IMR-90 (cell line): ENCODE measurements at regions not wholly inside any gene's neighbourhood (a gene's known extent, or its start where the extent isn't known, plus 50 kb on each side); places are given as distances from the start of the nearest gene placed in this dataset.

ENCODE experiments used
- ATAC-seq: fragments of 200-7000 bp; cut with Tn5 transposase; 2 replicates; pipeline ENCODE4 v1.9.1; 2020; ENCODE audit warnings: low read depth, mild to moderate bottlenecking, moderate library complexity
- BruUV-seq: library from RNA; stranded (reverse); fragments of 400-500 nt; replicated peaks from 2 replicates; lab custom pipeline; 2021; lab: Mats Ljungman, UMichigan
- CTCF ChIA-PET: fragments of 300-600 bp; formaldehyde crosslinking; extraction: SDS; loops from one replicate; lab custom pipeline; 2021; ENCODE audit warnings: antibody characterized with exemption; lab: Yijun Ruan, JAX
- POLR2A ChIA-PET: fragments of 300-600 bp; sonication (Branson Sonifier 250); formaldehyde crosslinking; loops from one replicate; lab custom pipeline; 2022; ENCODE audit warnings: antibody characterized with exemption; ENCODE audit not compliant: unreplicated experiment; lab: Charles Lee
- DNase-seq: peaks from one replicate; pipeline ENCODE4 v3.0.0; 2013
- H2AFZ ChIP-seq: replicated peaks from 2 replicates; pipeline ENCODE3; 2013; ENCODE audit warnings: low read length, mild to moderate bottlenecking; ENCODE audit not compliant: poor library complexity
- H2AK5ac ChIP-seq: 2 replicates; pipeline ENCODE4 v1.6.1; 2013; ENCODE audit warnings: low read depth, low read length, inconsistent platforms
- H2AK9ac ChIP-seq: replicated peaks from 2 replicates; pipeline ENCODE3; 2013; ENCODE audit warnings: mild to moderate bottlenecking, low read depth, low read length, moderate library complexity; ENCODE audit not compliant: poor library complexity
- H2BK120ac ChIP-seq: 2 replicates; pipeline ENCODE4 v1.6.1; 2013; ENCODE audit warnings: low read depth, low read length, inconsistent platforms
- H2BK15ac ChIP-seq: 3 replicates; pipeline ENCODE4 v1.6.1; 2013; ENCODE audit warnings: low read depth, low read length, inconsistent platforms
- H2BK20ac ChIP-seq: 2 replicates; pipeline ENCODE4 v1.6.1; 2013; ENCODE audit warnings: low read depth, mild to moderate bottlenecking, inconsistent platforms, low read length, moderate library complexity
- H2BK5ac ChIP-seq: 2 replicates; pipeline ENCODE4 v1.6.1; 2013; ENCODE audit warnings: mild to moderate bottlenecking, low read depth, low read length, inconsistent platforms; ENCODE audit not compliant: poor library complexity, severe bottlenecking
- H3K14ac ChIP-seq: replicated peaks from 2 replicates; pipeline ENCODE4 v1.6.1; 2013; ENCODE audit warnings: low read depth, low read length, inconsistent platforms
- H3K18ac ChIP-seq: 2 replicates; pipeline ENCODE4 v1.6.1; 2013; ENCODE audit warnings: low read depth, low read length, control low read depth
- H3K23ac ChIP-seq: 2 replicates; pipeline ENCODE4 v1.6.1; 2013; ENCODE audit warnings: low read depth, low read length, inconsistent platforms
- H3K27ac ChIP-seq: 2 replicates; pipeline ENCODE4 v1.5.1; 2013; ENCODE audit warnings: mild to moderate bottlenecking, control low read depth, low read length; ENCODE audit not compliant: insufficient read depth
- H3K27me3 ChIP-seq: 2 replicates; pipeline ENCODE4 v1.6.1; 2013; ENCODE audit warnings: low read length; ENCODE audit not compliant: control insufficient read depth, insufficient read depth
- H3K36me3 ChIP-seq: 2 replicates; pipeline ENCODE4 v1.6.1; 2013; ENCODE audit warnings: low read length, mixed read lengths; ENCODE audit not compliant: control insufficient read depth, insufficient read depth
- H3K4ac ChIP-seq: 2 replicates; pipeline ENCODE4 v1.6.1; 2013; ENCODE audit warnings: low read depth, low read length, inconsistent platforms
- H3K4me1 ChIP-seq: 2 replicates; pipeline ENCODE4 v1.6.1; 2013; ENCODE audit warnings: low read length, mixed read lengths; ENCODE audit not compliant: control insufficient read depth, insufficient read depth
- H3K4me2 ChIP-seq: 2 replicates; pipeline ENCODE4 v1.6.1; 2013; ENCODE audit warnings: low read depth, mild to moderate bottlenecking, control low read depth, low read length, moderate library complexity
- H3K4me3 ChIP-seq: 2 replicates; pipeline ENCODE4 v1.5.1; 2013; ENCODE audit warnings: low read depth, mild to moderate bottlenecking, control low read depth, low read length, moderate library complexity; ENCODE audit not compliant: insufficient read depth
- H3K56ac ChIP-seq: 2 replicates; pipeline ENCODE4 v1.6.1; 2013; ENCODE audit warnings: low read length, inconsistent platforms; ENCODE audit not compliant: insufficient read depth; ENCODE audit errors: extremely low read depth
- H3K79me1 ChIP-seq, 2 experiments: 2 replicates each; pipeline ENCODE4 v1.6.1; 2013; ENCODE audit warnings: low read length in 2 of 2, inconsistent platforms in 1 of 2, low read depth in 1 of 2
- H3K9ac ChIP-seq: 2 replicates; pipeline ENCODE4 v1.6.1; 2013; ENCODE audit warnings: low read depth, low read length, control low read depth
- H3K9me1 ChIP-seq: 2 replicates; pipeline ENCODE4 v1.6.1; 2013; ENCODE audit warnings: low read length, inconsistent platforms; ENCODE audit not compliant: insufficient read depth
- H3K9me3 ChIP-seq: 2 replicates; pipeline ENCODE4 v1.6.1; 2013; ENCODE audit warnings: low read length; ENCODE audit not compliant: control insufficient read depth, insufficient read depth
- H4K20me1 ChIP-seq: 2 replicates; pipeline ENCODE4 v1.6.1; 2013; ENCODE audit warnings: low read length, inconsistent platforms; ENCODE audit not compliant: insufficient read depth
- H4K5ac ChIP-seq: 2 replicates; pipeline ENCODE4 v1.6.1; 2013; ENCODE audit warnings: mild to moderate bottlenecking, low read depth, low read length, control low read depth
- H4K8ac ChIP-seq, 2 experiments: 2 replicates each; pipeline ENCODE4 v1.6.1; 2013; ENCODE audit warnings: low read depth in 2 of 2, low read length in 2 of 2, control low read depth in 1 of 2, inconsistent platforms in 1 of 2
- H4K91ac ChIP-seq: 2 replicates; pipeline ENCODE4 v1.6.1; 2013; ENCODE audit warnings: low read depth, low read length, inconsistent platforms; ENCODE audit not compliant: insufficient read depth
- FOS ChIP-seq: fragments of 150-350 bp; IDR thresholded peaks from 2 replicates; pipeline ENCODE4 v1.6.1; 2016; ENCODE audit warnings: low read depth, low read length
- MAZ ChIP-seq: IDR thresholded peaks from 2 replicates; pipeline ENCODE4 v1.6.1; 2012; ENCODE audit warnings: low read depth, mild to moderate bottlenecking, low read length, improper control_type of control experiment, moderate library complexity, borderline replicate concordance
- POLR2A ChIP-seq: IDR thresholded peaks from 2 replicates; pipeline ENCODE4 v1.6.1; 2012; ENCODE audit warnings: mild to moderate bottlenecking, low read depth, low read length
- SMC3 ChIP-seq: fragments of 150-350 bp; IDR thresholded peaks from 2 replicates; pipeline ENCODE4 v1.6.1; 2016; ENCODE audit warnings: low read depth, mild to moderate bottlenecking, antibody characterized with exemption, low read length, moderate library complexity
- WGBS, 2 experiments: methylation state at CpG; one replicate each; pipeline versions ENCODE4 v1.1.5 to v1.1.7; 2013; ENCODE audit warnings: missing lambda C conversion rate in 2 of 2; ENCODE audit not compliant: insufficient read length in 1 of 2; ENCODE audit errors: extremely low coverage in 2 of 2; 5-methylcytosine and 5-hydroxymethylcytosine counted together
- dilution Hi-C: fragments of 300-500 bp; cut with HindIII; formaldehyde crosslinking; loops from one replicate; pipeline ENCODE4 v1.14.3; 2018; ENCODE audit warnings: low sequenced_read_pairs; ENCODE audit not compliant: unreplicated experiment
- in situ Hi-C: fragments of 300-500 bp; cut with MboI; formaldehyde crosslinking; loops from 3 replicates; pipeline ENCODE4 v1.14.3; 2019; ENCODE audit warnings: low sequenced_read_pairs, inconsistent platforms, mixed read lengths
- intact Hi-C: fragments of 100-400 bp; cut with micrococcal nuclease; formaldehyde crosslinking; loops from 2 replicates; pipeline ENCODE4 v1.10.0; 2022
- TF ChIP-seq, protein P1 (sequence below): fragments of 150-350 bp; IDR thresholded peaks from 2 replicates; pipeline ENCODE4 v1.6.1; 2016; ENCODE audit warnings: low read depth, mild to moderate bottlenecking, low read length, moderate library complexity, borderline replicate concordance

DNA sequence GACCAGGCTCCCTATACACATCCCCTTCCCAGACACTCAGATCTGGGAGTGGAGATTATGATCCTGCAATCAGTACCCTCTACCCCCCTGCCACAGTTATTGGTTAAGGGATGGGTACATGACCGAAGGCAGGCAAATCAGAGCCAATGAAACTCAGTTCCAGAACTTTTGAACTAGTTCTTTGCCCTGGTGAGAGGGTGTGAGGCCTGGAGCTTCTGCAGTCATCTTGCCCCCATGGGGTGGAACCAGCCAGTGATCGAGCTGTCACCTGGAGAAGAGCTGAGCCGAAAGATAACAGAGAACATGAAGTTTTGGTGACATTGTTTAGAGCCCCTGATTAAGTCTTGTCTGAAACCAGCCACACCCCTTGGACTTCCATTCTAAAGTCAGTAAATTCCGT is 88.2 kb upstream of the DUSP5 start:
- Histone ChIP-seq H2BK120ac (peak overlapping the region; percentile 100), H2BK15ac (peak overlapping the region; percentile 92; the same call in 2 of the 3 replicates), H2AFZ (peak overlapping the region; percentile 29), H3K27me3 (no peaks in the 10 kb centered on the region), H4K8ac (peak overlapping the region; percentile 37 to 95; a peak in 3 of 4 replicates), H3K18ac (peak overlapping the region; percentile 32; the same call in 1 of the 2 replicates), H3K4me1 (peaks cover 31% of the 10 kb centered on the region), H4K91ac (peak overlapping the region; percentile 67), H3K27ac (0 out of 2 replicates have a peak overlapping the region, but pooled peaks have one; percentile 12), H2AK5ac (peak overlapping the region; percentile 96), H3K36me3 (no peaks in the 10 kb centered on the region), H3K23ac (peak overlapping the region; percentile 28), H2BK20ac (peak overlapping the region; percentile 88), H3K9ac (no peak overlapping the region), H3K14ac (peak overlapping the region; percentile 82), H3K4me3 (no peak overlapping the region), H3K4me2 (no peak overlapping the region), H2AK9ac (peak overlapping the region; percentile 47), H2BK5ac (peak overlapping the region; percentile 12), H3K9me1 (peaks cover 36% of the 10 kb centered on the region), H3K79me1 (peaks cover 0 to 15% of the 10 kb centered on the region in 2 experiments; a peak in 1 of 4 replicates), H3K9me3 (no peaks in the 10 kb centered on the region), H3K56ac (no peak overlapping the region), H4K5ac (peak overlapping the region; percentile 19), H4K20me1 (no peaks in the 10 kb centered on the region), H3K4ac (peak overlapping the region; percentile 100)
- TF ChIP-seq MAZ, result no peak
- TF ChIP-seq, protein P1, sequence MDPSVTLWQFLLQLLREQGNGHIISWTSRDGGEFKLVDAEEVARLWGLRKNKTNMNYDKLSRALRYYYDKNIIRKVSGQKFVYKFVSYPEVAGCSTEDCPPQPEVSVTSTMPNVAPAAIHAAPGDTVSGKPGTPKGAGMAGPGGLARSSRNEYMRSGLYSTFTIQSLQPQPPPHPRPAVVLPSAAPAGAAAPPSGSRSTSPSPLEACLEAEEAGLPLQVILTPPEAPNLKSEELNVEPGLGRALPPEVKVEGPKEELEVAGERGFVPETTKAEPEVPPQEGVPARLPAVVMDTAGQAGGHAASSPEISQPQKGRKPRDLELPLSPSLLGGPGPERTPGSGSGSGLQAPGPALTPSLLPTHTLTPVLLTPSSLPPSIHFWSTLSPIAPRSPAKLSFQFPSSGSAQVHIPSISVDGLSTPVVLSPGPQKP, result no peak
- no peak for TF ChIP-seq SMC3
- TF ChIP-seq FOS, result no peak
- TF ChIP-seq POLR2A, result 0 out of 2 replicates have a peak, but pooled peaks have one; percentile 4
- POLR2A ChIA-PET, result no interaction called here
- CTCF ChIA-PET, result interaction anchor here (0.6 kb wide), 1 partner anchor 21 kb away, joined by 3 read pairs; no protein-coding TSS in a partner anchor
- intact Hi-C loops, result no loop called here
- WGBS, 2 experiments, result no CpG with 5 or more reads among the region's 4 CpGs
- in situ Hi-C loops, result no loop called here
- dilution Hi-C loops, result no loop called here
- ATAC-seq (no peak), DNase-seq (no peak)
- no TSS peak for BruUV-seq
